IMR-90 (cell line): ENCODE measurements at regions not wholly inside any gene's neighbourhood (a gene's known extent, or its start where the extent isn't known, plus 50 kb on each side); places are given as distances from the start of the nearest gene placed in this dataset.

ENCODE experiments used
- ATAC-seq: fragments of 200-7000 bp; cut with Tn5 transposase; 2 replicates; pipeline ENCODE4 v1.9.1; 2020; ENCODE audit warnings: low read depth, mild to moderate bottlenecking, moderate library complexity
- BruUV-seq: library from RNA; stranded (reverse); fragments of 400-500 nt; replicated peaks from 2 replicates; lab custom pipeline; 2021; lab: Mats Ljungman, UMichigan
- CTCF ChIA-PET: fragments of 300-600 bp; formaldehyde crosslinking; extraction: SDS; loops from one replicate; lab custom pipeline; 2021; ENCODE audit warnings: antibody characterized with exemption; lab: Yijun Ruan, JAX
- POLR2A ChIA-PET: fragments of 300-600 bp; sonication (Branson Sonifier 250); formaldehyde crosslinking; loops from one replicate; lab custom pipeline; 2022; ENCODE audit warnings: antibody characterized with exemption; ENCODE audit not compliant: unreplicated experiment; lab: Charles Lee
- DNase-seq: peaks from one replicate; pipeline ENCODE4 v3.0.0; 2013
- H2AFZ ChIP-seq: replicated peaks from 2 replicates; pipeline ENCODE3; 2013; ENCODE audit warnings: low read length, mild to moderate bottlenecking; ENCODE audit not compliant: poor library complexity
- H2AK5ac ChIP-seq: 2 replicates; pipeline ENCODE4 v1.6.1; 2013; ENCODE audit warnings: low read depth, low read length, inconsistent platforms
- H2AK9ac ChIP-seq: replicated peaks from 2 replicates; pipeline ENCODE3; 2013; ENCODE audit warnings: mild to moderate bottlenecking, low read depth, low read length, moderate library complexity; ENCODE audit not compliant: poor library complexity
- H2BK120ac ChIP-seq: 2 replicates; pipeline ENCODE4 v1.6.1; 2013; ENCODE audit warnings: low read depth, low read length, inconsistent platforms
- H2BK15ac ChIP-seq: 3 replicates; pipeline ENCODE4 v1.6.1; 2013; ENCODE audit warnings: low read depth, low read length, inconsistent platforms
- H2BK20ac ChIP-seq: 2 replicates; pipeline ENCODE4 v1.6.1; 2013; ENCODE audit warnings: low read depth, mild to moderate bottlenecking, inconsistent platforms, low read length, moderate library complexity
- H2BK5ac ChIP-seq: 2 replicates; pipeline ENCODE4 v1.6.1; 2013; ENCODE audit warnings: mild to moderate bottlenecking, low read depth, low read length, inconsistent platforms; ENCODE audit not compliant: poor library complexity, severe bottlenecking
- H3K14ac ChIP-seq: replicated peaks from 2 replicates; pipeline ENCODE4 v1.6.1; 2013; ENCODE audit warnings: low read depth, low read length, inconsistent platforms
- H3K18ac ChIP-seq: 2 replicates; pipeline ENCODE4 v1.6.1; 2013; ENCODE audit warnings: low read depth, low read length, control low read depth
- H3K23ac ChIP-seq: 2 replicates; pipeline ENCODE4 v1.6.1; 2013; ENCODE audit warnings: low read depth, low read length, inconsistent platforms
- H3K27ac ChIP-seq: 2 replicates; pipeline ENCODE4 v1.5.1; 2013; ENCODE audit warnings: mild to moderate bottlenecking, control low read depth, low read length; ENCODE audit not compliant: insufficient read depth
- H3K27me3 ChIP-seq: 2 replicates; pipeline ENCODE4 v1.6.1; 2013; ENCODE audit warnings: low read length; ENCODE audit not compliant: control insufficient read depth, insufficient read depth
- H3K36me3 ChIP-seq: 2 replicates; pipeline ENCODE4 v1.6.1; 2013; ENCODE audit warnings: low read length, mixed read lengths; ENCODE audit not compliant: control insufficient read depth, insufficient read depth
- H3K4ac ChIP-seq: 2 replicates; pipeline ENCODE4 v1.6.1; 2013; ENCODE audit warnings: low read depth, low read length, inconsistent platforms
- H3K4me1 ChIP-seq: 2 replicates; pipeline ENCODE4 v1.6.1; 2013; ENCODE audit warnings: low read length, mixed read lengths; ENCODE audit not compliant: control insufficient read depth, insufficient read depth
- H3K4me2 ChIP-seq: 2 replicates; pipeline ENCODE4 v1.6.1; 2013; ENCODE audit warnings: low read depth, mild to moderate bottlenecking, control low read depth, low read length, moderate library complexity
- H3K4me3 ChIP-seq: 2 replicates; pipeline ENCODE4 v1.5.1; 2013; ENCODE audit warnings: low read depth, mild to moderate bottlenecking, control low read depth, low read length, moderate library complexity; ENCODE audit not compliant: insufficient read depth
- H3K56ac ChIP-seq: 2 replicates; pipeline ENCODE4 v1.6.1; 2013; ENCODE audit warnings: low read length, inconsistent platforms; ENCODE audit not compliant: insufficient read depth; ENCODE audit errors: extremely low read depth
- H3K79me1 ChIP-seq, 2 experiments: 2 replicates each; pipeline ENCODE4 v1.6.1; 2013; ENCODE audit warnings: low read length in 2 of 2, inconsistent platforms in 1 of 2, low read depth in 1 of 2
- H3K9ac ChIP-seq: 2 replicates; pipeline ENCODE4 v1.6.1; 2013; ENCODE audit warnings: low read depth, low read length, control low read depth
- H3K9me1 ChIP-seq: 2 replicates; pipeline ENCODE4 v1.6.1; 2013; ENCODE audit warnings: low read length, inconsistent platforms; ENCODE audit not compliant: insufficient read depth
- H3K9me3 ChIP-seq: 2 replicates; pipeline ENCODE4 v1.6.1; 2013; ENCODE audit warnings: low read length; ENCODE audit not compliant: control insufficient read depth, insufficient read depth
- H4K20me1 ChIP-seq: 2 replicates; pipeline ENCODE4 v1.6.1; 2013; ENCODE audit warnings: low read length, inconsistent platforms; ENCODE audit not compliant: insufficient read depth
- H4K5ac ChIP-seq: 2 replicates; pipeline ENCODE4 v1.6.1; 2013; ENCODE audit warnings: mild to moderate bottlenecking, low read depth, low read length, control low read depth
- H4K8ac ChIP-seq, 2 experiments: 2 replicates each; pipeline ENCODE4 v1.6.1; 2013; ENCODE audit warnings: low read depth in 2 of 2, low read length in 2 of 2, control low read depth in 1 of 2, inconsistent platforms in 1 of 2
- H4K91ac ChIP-seq: 2 replicates; pipeline ENCODE4 v1.6.1; 2013; ENCODE audit warnings: low read depth, low read length, inconsistent platforms; ENCODE audit not compliant: insufficient read depth
- CEBPB ChIP-seq: IDR thresholded peaks from 2 replicates; pipeline ENCODE4 v1.6.1; 2012; ENCODE audit warnings: low read depth, low read length, improper control_type of control experiment
- CHD1 ChIP-seq: IDR thresholded peaks from 2 replicates; pipeline ENCODE4 v1.6.1; 2012; ENCODE audit warnings: low read depth, low read length, improper control_type of control experiment
- ELK1 ChIP-seq: fragments of 150-350 bp; IDR thresholded peaks from 2 replicates; pipeline ENCODE4 v1.6.1; 2016; ENCODE audit warnings: low read depth, mild to moderate bottlenecking, low read length, moderate library complexity, borderline replicate concordance
- FOS ChIP-seq: fragments of 150-350 bp; IDR thresholded peaks from 2 replicates; pipeline ENCODE4 v1.6.1; 2016; ENCODE audit warnings: low read depth, low read length
- MAFK ChIP-seq: IDR thresholded peaks from 2 replicates; pipeline ENCODE4 v1.6.1; 2012; ENCODE audit warnings: low read depth, low read length, improper control_type of control experiment
- MXI1 ChIP-seq: IDR thresholded peaks from 2 replicates; pipeline ENCODE4 v1.6.1; 2012; ENCODE audit warnings: low read depth, mild to moderate bottlenecking, low read length, moderate library complexity, borderline replicate concordance
- NFE2L2 ChIP-seq: fragments of 150-350 bp; IDR thresholded peaks from 2 replicates; pipeline ENCODE4 v1.6.1; 2016; ENCODE audit warnings: low read depth, mild to moderate bottlenecking, low read length
- POLR2A ChIP-seq: IDR thresholded peaks from 2 replicates; pipeline ENCODE4 v1.6.1; 2012; ENCODE audit warnings: mild to moderate bottlenecking, low read depth, low read length
- RAD21 ChIP-seq: IDR thresholded peaks from 2 replicates; pipeline ENCODE4 v1.6.1; 2012; ENCODE audit warnings: low read length, improper control_type of control experiment
- RCOR1 ChIP-seq: IDR thresholded peaks from 2 replicates; pipeline ENCODE4 v1.6.1; 2012; ENCODE audit warnings: mild to moderate bottlenecking, low read length, improper control_type of control experiment; ENCODE audit not compliant: insufficient replicate concordance
- SMC3 ChIP-seq: fragments of 150-350 bp; IDR thresholded peaks from 2 replicates; pipeline ENCODE4 v1.6.1; 2016; ENCODE audit warnings: low read depth, mild to moderate bottlenecking, antibody characterized with exemption, low read length, moderate library complexity
- WGBS, 2 experiments: methylation state at CpG; one replicate each; pipeline versions ENCODE4 v1.1.5 to v1.1.7; 2013; ENCODE audit warnings: missing lambda C conversion rate in 2 of 2; ENCODE audit not compliant: insufficient read length in 1 of 2; ENCODE audit errors: extremely low coverage in 2 of 2; 5-methylcytosine and 5-hydroxymethylcytosine counted together
- dilution Hi-C: fragments of 300-500 bp; cut with HindIII; formaldehyde crosslinking; loops from one replicate; pipeline ENCODE4 v1.14.3; 2018; ENCODE audit warnings: low sequenced_read_pairs; ENCODE audit not compliant: unreplicated experiment
- in situ Hi-C: fragments of 300-500 bp; cut with MboI; formaldehyde crosslinking; loops from 3 replicates; pipeline ENCODE4 v1.14.3; 2019; ENCODE audit warnings: low sequenced_read_pairs, inconsistent platforms, mixed read lengths
- intact Hi-C: fragments of 100-400 bp; cut with micrococcal nuclease; formaldehyde crosslinking; loops from 2 replicates; pipeline ENCODE4 v1.10.0; 2022
- TF ChIP-seq, protein P1 (sequence below): fragments of 150-350 bp; IDR thresholded peaks from 2 replicates; pipeline ENCODE4 v1.6.1; 2017; ENCODE audit warnings: mild to moderate bottlenecking, antibody characterized with exemption, low read length, low read depth
- TF ChIP-seq, protein P2 (sequence below): conservative IDR thresholded peaks from 2 replicates; pipeline ENCODE4 v1.5.1; 2012; ENCODE audit warnings: mild to moderate bottlenecking, low read depth, low read length, improper control_type of control experiment

GRCh38 chr6:22470454-22471131, 98.8 kb upstream of the HDGFL1 start:
- H3K4me3 ChIP-seq = no peak overlapping the region
- 96% methylated on average over 3 of the region's 7 CpGs; no CpG with 5 or more reads in 1 of the 2 experiments for WGBS, 2 experiments
- H2AFZ ChIP-seq = peak overlapping the region; percentile 35
- H2AK9ac ChIP-seq = peak overlapping the region; percentile 34
- no peak for DNase-seq
- no peak overlapping the region for H3K27ac ChIP-seq
- H3K27me3 ChIP-seq = no peaks in the 10 kb centered on the region
- 0 out of 3 replicates have a peak overlapping the region, but pooled peaks have one; percentile 21 for H2BK15ac ChIP-seq
- dilution Hi-C loops = no loop called here
- no peak overlapping the region for H3K4me2 ChIP-seq
- no peaks in the 10 kb centered on the region for H3K9me3 ChIP-seq
- no peak overlapping the region for H3K14ac ChIP-seq
- H2BK120ac ChIP-seq = peak overlapping the region; percentile 16; the same call in 1 of the 2 replicates
- intact Hi-C loops = no loop called here
- H4K8ac ChIP-seq = no peak overlapping the region
- H3K56ac ChIP-seq = no peak overlapping the region
- in situ Hi-C loops = no loop called here
- no peak for ATAC-seq
- peak overlapping the region; percentile 60; the same call in 1 of the 2 replicates for H2AK5ac ChIP-seq
- no peak overlapping the region for H4K91ac ChIP-seq
- H3K79me1 ChIP-seq = no peaks in the 10 kb centered on the region
- POLR2A ChIA-PET = no interaction called here
- no TSS peak for BruUV-seq
- no peak overlapping the region for H3K9ac ChIP-seq
- H2BK5ac ChIP-seq = no peak overlapping the region
- no peak overlapping the region for H4K5ac ChIP-seq
- H3K9me1 ChIP-seq = no peaks in the 10 kb centered on the region
- H3K18ac ChIP-seq = peak overlapping the region; percentile 68; the same call in 1 of the 2 replicates
- CTCF ChIA-PET = no interaction called here
- H4K20me1 ChIP-seq = no peaks in the 10 kb centered on the region
- TF ChIP-seq, protein P1, sequence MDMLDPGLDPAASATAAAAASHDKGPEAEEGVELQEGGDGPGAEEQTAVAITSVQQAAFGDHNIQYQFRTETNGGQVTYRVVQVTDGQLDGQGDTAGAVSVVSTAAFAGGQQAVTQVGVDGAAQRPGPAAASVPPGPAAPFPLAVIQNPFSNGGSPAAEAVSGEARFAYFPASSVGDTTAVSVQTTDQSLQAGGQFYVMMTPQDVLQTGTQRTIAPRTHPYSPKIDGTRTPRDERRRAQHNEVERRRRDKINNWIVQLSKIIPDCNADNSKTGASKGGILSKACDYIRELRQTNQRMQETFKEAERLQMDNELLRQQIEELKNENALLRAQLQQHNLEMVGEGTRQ = no peak
- TF ChIP-seq ELK1 (no peak), SMC3 (no peak), NFE2L2 (no peak), MXI1 (no peak), MAFK (no peak), RCOR1 (no peak), POLR2A (no peak), FOS (no peak), CEBPB (no peak), CHD1 (no peak), RAD21 (no peak)
- TF ChIP-seq, protein P2, sequence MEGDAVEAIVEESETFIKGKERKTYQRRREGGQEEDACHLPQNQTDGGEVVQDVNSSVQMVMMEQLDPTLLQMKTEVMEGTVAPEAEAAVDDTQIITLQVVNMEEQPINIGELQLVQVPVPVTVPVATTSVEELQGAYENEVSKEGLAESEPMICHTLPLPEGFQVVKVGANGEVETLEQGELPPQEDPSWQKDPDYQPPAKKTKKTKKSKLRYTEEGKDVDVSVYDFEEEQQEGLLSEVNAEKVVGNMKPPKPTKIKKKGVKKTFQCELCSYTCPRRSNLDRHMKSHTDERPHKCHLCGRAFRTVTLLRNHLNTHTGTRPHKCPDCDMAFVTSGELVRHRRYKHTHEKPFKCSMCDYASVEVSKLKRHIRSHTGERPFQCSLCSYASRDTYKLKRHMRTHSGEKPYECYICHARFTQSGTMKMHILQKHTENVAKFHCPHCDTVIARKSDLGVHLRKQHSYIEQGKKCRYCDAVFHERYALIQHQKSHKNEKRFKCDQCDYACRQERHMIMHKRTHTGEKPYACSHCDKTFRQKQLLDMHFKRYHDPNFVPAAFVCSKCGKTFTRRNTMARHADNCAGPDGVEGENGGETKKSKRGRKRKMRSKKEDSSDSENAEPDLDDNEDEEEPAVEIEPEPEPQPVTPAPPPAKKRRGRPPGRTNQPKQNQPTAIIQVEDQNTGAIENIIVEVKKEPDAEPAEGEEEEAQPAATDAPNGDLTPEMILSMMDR = no peak
- H3K36me3 ChIP-seq = no peaks in the 10 kb centered on the region
- no peak overlapping the region for H2BK20ac ChIP-seq
- H3K4ac ChIP-seq = no peak overlapping the region
- H3K23ac ChIP-seq = 0 out of 2 replicates have a peak overlapping the region, but pooled peaks have one; percentile 36
- H3K4me1 ChIP-seq = peaks cover 4% of the 10 kb centered on the region; the same call in 1 of the 2 replicates
